CD4-positive, alpha-beta T cell treated with Interleukin-4 for 1 hour (primary cell): ENCODE measurements at regions not wholly inside any gene's neighbourhood (a gene's known extent, or its start where the extent isn't known, plus 50 kb on each side); places are given as distances from the start of the nearest gene placed in this dataset.

Experiments
- DNase-seq, 2 donors: peaks; one replicate each; pipeline ENCODE4 v3.0.0-alpha.2; 2020 to 2022

DNA sequence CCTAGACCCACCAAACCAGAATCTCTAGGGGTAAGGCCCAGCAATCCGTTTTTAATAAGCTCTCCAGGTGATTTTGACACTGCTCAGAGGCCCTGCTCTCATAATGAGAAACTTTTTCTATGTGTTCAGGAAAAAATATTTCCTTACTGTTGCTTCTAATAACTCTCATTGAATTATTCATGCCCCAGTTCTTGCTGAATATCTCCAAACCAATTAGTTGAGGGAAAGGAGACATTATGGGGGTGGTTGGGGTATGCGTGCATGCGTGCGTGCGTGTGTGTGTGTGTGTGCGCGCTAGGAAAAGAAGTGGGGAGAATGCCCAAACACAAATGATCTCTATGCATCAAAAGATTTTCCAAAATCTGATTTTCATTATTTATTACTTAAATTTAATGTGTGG is 411.4 kb downstream of the PIK3R1 start:
- no peak for DNase-seq

DNA sequence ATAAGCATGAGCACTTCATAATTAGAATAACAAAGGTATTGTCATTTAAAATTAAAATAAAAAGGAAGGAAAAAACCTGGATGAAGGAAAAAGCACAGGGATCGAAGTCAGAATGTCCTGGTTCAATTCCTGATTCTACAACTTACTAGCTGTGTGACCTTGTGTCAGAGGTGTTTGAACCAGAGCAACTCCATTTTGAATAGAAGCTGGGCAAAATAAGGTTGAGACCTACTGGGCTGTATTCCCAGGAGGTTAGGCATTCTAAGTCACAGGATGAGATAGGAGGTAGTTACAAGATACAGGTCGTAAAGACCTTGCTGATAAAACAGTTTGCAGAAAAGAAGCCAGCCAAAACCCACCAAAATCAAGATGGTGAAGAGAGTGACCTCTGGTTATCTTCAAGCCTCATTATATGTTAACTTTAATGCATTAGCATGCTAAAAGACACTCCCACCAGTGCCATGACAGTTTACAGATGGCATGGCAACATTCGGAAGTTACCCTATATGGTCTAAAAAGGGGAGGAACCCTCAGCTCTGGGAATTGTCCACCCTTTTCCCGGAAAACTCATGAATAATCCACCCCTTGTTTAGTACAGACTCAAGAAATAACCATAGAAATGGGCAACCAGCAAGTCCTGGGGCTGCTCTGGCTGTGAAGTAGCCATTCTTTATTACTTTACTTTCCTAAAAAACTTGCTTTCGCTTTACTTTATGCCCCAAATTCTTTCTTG is 412.7 kb downstream of the PIK3R1 start:
- DNase-seq, result no peak

DNA sequence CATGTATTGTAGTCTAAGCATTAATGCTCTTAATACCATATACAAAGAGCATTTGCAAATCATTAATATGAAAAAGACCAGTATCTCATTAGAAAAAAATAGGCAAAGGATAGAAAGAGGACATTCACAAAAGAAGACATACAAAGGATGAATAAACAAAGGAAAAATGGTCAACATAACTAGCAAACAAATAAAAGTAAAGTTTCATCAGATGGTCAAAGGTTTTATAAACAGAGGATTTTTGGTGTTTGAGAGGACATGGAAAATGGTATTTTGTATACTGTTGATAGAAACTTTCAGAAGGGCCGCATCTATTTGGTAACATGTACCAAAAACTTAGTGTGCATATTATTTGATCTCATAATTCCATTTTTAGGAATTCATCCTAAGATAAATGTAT is 414.8 kb downstream of the PIK3R1 start:
- DNase-seq, result no peak

DNA sequence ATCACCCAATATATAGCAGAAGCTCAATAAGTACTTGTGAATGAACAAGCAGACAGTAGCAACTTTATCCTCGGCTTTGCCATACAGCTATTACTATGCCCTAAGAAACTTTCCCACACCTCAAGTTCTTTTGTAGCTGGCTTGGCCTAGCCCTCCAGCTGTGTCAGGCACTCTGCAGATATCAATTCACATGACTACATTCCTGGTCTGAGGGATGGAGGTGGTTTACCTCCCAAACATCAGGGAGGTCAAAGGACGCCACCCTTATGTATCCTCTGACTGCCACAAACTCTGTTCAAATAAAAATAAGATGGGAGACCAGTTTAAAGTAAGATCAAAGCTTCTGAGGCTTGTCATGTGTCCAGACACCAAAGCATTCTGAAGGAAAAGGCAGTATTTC is 416.3 kb downstream of the PIK3R1 start:
- no peak for DNase-seq

DNA sequence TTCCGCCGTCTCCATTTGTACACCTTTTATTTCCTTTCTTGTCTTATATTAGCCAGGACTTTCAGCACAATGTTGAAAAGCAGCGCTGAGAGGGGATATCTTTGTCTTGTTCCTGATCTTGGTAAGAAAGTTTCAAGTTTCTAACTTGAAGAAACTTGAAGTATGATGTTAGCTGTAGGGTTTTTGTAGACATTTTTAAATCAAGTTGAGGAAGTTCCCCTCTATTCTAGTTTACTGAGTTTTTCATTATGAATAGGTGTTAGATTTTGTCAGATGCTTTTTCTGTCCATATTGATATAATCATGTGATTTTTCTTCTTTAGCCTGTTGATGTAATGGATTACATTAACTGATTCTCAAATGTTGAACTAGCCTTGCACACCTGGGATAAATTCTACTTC is 425.7 kb downstream of the PIK3R1 start:
- no peak for DNase-seq

DNA sequence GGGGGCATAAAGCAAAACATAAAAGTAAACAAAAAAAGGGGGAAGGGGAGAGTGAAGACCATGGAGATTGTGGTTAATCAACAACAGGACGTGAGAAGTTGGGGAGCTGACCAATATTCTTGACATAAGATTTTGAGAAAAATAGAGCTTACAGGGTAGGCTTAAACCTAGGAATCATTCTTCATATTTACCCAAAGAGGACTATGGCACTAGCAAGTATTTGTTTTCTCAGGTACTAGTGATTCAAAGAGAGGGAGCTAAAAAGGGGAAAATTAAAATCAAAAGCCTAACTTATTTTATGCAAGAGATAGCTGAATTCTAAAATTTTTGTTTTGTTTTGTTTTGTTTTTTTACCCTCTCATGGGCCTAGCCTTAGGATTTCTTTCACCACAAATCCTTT is 427.5 kb downstream of the PIK3R1 start:
- no peak for DNase-seq

DNA sequence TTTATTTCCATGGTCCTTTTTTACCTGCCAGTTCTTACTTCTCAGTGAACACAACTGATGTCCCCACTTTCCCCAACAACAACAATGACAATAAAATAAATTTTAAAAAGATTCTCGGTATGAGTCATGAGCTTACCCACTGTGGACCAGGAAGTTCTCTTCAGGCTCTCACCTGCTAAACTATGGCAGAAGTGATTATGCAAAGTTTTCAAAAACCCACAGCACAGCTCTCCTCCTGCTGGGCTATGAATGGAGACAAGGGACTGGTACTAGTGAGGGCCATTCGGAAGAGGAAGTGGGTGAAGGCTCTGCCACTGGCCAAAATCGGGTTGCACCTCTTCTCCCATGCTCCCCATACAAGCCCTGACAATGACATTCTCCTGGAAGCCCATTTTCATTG is 429.4 kb downstream of the PIK3R1 start:
- no peak for DNase-seq

DNA sequence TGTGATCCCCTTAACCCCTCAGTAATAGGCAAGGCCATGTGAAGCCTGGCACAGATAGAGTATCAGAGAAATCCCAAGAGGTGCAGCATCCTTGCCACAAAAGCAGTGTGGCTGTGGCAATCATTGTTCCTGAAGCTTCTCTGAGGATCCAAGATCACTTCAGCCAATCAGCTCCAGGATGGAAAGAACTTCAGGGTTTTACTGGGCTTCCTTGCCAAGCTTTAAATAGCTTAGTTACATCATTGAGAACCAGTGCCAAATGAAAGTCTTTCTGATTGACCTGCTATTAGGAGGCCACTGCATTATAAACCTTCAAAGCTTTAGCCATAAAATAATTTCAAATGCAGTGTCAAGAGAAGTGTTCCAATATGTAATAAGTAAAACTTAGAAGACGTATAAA is 430.6 kb downstream of the PIK3R1 start:
- no peak for DNase-seq

DNA sequence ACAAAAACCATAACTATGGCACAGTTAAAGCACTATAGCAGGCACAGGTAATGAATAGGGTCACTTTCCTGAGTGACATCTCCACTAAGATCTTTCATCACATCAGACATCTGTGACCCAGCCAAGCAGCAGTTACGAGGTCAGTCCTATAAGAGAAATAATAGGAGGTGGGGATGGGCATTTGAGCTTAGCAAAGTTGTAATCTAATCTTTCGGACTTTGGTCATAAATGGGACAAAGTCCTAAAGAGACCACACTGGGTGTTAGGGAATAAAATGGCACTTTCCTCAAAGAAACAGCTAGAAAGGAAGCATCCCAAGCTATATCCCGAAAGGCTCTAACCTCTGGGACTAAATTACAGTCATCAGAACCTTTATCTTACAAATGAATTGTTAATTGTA is 432.2 kb downstream of the PIK3R1 start:
- DNase-seq, result no peak

DNA sequence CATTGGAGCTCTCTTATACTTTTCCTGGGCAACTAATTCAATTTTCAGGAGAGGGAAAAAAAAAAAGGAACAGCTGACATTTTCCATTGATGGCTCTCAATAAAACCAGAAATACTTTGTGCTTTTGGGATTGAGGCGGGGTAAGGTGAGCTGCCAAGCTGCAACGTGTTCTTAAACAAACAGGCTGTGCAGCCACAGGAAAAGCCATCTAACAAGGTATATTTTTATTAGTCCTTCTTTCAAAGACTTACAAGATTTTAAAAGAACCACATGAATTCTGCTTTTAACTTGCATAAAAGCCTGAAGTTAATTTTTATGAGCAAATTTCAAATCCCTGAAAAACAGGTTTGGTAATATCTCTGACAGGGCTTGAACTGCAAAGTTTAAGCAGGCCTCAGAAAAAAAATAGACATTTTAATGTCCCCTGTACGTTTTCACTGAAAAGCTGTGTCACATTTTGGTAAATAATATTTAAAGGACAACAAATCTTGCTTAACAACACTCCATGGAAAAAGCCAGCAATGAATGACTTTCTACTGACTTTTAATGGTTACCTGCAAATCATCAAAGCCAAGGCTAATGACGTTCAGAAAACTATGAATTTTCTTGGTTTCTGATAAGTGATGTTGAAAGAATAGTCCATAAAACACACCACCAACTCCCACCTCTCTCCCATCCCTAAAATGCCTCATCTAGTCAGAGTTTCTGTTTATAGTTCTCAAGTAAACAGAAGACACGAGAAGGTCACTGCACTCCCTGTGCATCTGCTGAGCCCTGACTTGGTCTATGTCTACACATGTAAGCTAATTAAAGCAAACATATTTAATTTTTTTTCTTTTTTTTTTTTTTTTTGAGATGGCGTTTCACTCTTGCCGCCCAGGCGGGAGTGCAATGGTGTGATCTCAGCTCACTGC is 433.6 kb downstream of the PIK3R1 start:
- no peak for DNase-seq

DNA sequence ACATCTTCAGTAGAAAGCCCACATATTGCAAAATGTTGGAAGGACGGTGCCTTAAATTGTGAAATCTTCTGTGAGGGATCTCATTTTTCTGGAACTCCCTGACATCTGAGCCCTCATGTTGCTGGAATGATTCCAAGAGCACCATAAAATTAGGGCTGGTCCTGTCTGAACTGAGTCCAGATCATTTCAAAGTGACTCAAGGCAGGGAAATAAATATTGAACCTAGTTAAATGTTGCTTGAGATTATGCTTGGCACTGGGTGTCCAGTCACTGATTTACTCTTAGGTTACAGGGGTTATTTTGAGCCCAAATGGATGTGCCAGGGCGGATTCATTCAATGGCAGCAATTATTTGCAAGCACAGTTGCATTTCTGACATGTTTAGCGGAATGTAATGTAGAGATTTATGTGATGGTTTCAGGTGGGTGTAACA is 437.0 kb downstream of the PIK3R1 start:
- DNase-seq, result no peak

DNA sequence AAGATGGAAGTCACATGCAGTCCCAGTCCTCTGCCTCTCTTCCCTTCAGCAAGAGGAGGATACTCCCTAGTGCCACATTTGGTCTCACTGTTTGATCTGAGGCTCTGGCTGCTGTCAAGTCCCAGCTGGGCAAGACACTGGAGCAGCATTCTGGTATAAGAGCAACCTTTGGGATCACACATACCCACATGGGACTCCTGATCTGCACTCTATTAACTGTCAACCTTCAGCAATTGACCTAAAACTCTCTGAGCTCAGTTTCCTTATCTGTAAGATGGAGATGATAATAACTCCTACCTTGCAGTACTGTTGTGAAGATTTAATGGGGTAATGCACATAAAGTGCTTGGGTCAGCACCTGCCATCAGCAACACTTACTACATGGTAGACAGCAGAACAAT is 437.9 kb downstream of the PIK3R1 start:
- no peak for DNase-seq

DNA sequence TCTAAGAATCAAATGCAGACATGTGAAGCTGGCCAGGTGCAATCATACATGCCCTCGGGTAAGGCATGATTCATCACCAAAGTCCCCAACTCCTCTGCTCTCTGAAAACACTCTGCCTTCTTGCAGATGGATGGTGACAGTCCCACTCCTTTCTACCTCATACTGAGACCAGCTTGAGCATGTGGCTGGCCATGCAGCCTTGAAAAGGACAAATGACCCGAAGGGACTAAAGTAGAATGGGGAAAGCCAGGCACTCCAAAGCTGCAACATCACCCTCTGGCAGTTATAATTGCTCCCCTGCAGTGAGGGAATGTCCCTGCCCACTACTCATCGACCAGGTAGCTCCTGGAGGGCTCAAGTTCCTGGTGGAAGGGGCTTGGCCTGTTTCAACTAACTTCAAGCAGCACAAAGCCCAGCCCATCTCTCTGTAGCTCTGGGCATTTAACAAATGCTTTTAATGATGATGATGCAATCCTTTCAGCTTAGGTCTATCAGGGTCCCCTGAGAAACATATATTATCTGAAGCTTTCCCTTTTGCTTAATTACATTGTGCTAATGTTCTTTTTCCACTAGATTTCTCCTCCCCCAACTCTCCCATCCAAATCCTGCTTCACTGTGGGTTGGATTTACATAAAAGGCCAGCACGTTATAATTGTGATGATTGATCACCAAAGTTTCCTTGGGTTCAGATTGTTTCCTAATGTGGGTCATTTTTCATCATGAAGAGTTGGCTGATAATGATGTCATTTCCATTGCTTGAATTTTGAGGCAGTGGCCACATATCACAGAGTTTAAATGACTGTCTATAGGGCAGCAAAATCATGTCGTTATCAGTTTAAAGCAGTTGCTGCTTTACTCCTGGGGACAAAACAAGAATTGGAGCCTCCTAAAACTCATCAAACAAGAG is 436.5 kb upstream of the SLC30A5 start:
- DNase-seq, result no peak

DNA sequence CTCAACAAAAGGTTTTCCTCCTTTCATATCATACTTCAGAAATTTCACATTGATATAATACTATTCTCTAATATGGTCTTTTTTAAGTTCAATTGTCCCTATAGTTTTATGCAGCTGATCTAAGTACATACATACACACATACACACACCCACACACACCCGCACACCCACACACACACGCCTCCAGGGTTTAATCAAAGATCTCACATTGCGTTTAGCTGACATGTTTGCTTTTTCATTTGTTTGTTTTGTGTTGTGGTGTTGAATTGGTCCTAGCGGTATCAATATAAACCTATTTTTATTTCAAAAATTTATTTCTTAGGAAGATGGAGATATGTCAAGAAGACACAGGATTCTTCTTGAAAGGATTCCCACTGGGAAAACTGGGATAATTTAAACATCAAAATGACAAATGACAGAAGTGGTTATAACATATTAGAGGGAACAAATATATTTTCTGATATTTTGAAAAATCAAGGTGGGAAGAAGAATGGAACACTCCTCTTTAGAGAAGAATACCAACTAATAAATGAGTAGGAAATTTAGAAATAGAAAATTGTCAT is 434.9 kb upstream of the SLC30A5 start:
- DNase-seq, result no peak

DNA sequence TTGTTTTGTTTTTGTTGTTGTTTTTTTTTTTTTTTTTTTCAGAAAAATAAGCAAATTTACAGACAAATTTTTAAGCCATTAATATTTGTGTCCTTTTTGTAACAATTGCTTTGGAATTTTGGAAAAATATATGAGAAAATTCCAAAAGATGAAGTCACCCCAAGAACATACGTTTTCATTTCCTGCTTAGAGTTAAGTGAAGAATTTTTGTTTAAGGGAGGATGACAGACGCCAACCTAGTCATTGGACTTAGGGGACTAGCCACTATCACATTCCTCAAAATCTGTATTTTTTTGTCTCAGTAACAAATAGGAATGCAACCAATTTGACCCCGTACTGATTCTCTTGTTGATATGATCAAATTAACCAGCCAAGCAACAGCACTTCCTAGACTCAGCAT is 433.9 kb upstream of the SLC30A5 start:
- DNase-seq, result no peak

DNA sequence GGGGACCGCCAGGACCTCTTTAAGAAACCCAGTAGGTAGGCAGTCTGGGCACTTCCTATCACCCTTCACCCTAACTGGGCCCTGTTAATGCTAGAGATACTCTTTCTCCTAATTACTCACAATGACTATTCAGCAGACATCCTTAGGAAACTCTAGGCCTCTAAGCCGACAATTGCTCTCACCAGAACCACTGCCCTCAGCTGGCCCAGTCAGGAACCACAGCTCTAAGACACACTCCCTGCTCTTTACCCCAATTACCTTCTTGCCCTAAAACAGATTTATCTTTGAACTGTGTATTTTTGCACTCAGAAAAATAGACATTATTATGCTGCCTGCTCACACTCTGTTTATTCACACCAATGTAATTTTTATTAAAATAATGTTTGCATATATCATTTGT is 432.6 kb upstream of the SLC30A5 start:
- DNase-seq, result no peak

DNA sequence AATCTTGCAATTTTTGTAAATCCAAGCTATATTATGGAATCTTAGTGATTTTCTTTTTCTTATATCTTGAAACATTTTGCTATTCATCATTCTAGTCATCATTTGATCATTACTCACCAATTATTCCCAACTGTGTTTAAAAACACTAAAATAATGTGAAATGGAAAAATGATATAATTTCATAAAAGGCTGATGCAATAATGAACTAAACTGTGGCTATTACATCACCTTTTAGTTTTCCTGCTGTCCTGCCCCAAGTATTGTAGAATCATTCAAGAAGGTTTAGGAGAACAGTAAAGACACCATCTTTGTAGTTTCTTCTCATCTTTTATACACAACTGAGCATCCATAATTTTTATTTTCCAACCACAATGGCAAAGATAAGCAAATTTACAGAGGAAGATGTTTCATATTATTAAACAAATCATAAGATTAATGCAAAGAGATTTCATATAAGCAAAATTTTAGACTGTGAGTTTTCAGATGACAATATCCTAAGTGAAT is 431.0 kb upstream of the SLC30A5 start:
- no peak for DNase-seq

DNA sequence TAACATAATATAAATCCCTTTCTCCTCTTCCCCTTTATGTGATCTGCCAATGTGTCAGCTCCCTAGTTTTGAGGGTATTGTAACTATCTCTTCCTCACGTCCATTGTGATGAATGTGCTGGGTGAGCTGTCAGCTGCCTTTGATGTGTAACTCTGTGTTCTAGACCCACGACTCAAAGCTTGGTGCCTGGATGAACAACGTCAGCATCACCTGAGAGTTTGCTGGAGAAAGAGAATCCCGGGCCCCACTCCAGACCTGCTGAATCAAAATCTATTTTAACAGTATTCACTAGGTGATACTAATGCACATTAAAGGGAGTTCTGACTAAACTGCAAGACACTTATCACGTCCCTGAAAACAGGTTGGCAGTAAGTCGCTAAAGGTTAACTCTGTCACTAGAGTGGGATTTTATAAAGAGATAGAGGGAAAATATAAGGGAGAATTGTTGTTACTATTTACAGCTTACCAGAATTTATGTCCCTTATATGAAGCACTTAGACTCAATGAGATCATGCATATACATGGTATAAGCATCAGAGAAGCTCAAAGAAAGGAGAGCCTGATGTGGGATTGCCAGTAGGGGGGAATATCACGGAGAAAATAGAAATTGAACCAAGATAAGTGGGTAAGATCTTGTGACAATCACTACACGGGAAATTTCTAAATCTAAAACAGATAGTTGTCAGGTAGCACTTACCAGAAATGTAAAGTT is 423.8 kb upstream of the SLC30A5 start:
- DNase-seq, result no peak

DNA sequence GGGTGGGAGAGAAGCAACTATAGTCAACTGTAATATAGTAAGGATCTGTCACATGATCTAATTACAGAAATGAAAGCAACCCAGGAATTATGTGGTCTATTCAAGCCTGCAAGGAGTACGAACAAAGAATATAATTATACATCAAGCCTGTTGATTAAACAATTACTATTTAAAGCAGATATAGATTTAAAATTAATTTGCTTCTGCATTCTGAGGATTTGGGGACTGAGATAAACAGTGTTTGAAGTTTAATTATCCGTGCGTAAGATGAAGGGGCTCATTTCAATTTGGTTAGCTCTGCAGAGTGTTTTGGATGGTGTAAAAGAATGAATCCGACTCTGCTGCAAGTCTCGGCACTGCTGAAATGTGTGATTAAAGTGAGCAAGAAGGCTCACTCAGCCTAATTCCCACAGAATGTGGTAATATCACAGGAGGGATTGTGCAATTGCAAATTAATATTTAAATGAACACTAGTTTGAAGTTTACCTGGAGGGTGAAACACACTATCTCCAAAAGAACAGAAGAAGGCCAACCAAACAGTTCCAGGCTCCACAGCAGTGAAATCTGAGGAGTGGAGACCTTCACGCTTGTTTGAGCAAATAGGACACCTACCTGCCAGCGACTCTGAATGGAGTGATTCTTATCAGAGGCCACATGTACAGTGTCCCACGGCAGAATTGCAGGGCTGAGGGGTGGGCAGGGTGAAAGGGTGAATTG is 420.6 kb upstream of the SLC30A5 start:
- DNase-seq, result no peak

DNA sequence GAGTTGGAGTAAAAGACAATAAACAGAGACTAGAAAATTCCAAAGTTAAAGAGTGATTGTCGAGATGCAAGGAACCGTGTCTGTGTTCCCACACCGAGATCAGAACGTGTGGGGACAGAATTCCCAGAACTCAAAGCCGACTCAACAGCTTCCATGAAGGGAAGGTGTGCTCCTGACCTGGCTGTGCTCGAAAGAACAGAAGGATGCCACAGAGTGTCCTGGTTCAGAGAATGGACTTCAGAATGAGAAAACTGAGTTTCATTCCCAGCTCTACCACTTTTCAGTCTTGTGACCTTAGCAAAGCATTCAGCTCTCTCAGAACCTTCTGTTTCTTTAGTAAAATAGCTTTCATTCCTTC is 420.0 kb upstream of the SLC30A5 start:
- DNase-seq, result no peak

DNA sequence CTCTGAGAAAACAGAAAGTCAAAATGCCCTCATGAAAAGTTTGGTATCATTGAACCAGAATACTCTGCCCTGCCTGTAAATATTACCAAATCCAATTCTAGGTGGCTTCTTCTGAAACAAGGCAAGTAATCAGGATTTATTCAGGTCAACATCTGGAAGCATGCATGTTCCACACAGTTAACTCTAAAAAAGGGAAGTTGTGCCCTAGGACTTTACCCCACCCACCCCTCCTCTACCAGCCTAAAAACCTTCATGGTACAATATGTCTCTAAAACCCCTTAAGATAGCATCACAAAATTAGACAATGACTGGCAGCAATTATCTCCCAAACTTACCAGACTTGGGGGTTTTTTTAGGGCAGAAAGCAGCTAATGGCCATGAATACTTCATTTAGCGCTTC is 414.8 kb upstream of the SLC30A5 start:
- no peak for DNase-seq
